ENCODE measurements at regions not wholly inside any gene's neighbourhood (a gene's known extent, or its start where the extent isn't known, plus 50 kb on each side); places are given as distances from the start of the nearest gene placed in this dataset.

GRCh38 chr2:7226501-7226900 is 309.3 kb downstream of the RNF144A start:
- TF ChIP-seq CTCF (conservative IDR thresholded peaks at IDR 0.05): no peak

More at GRCh38 chr2:7226501-7226900, 309.3 kb downstream of the RNF144A start:
- Histone ChIP-seq H3K18ac (ENCODE audit: insufficient read length, low read depth, low read length) (no peak overlapping the region), H3K27me3 (ENCODE audit: insufficient read depth, low read length) (no peaks in the 10 kb centered on the region), H2BK5ac (ENCODE audit: insufficient read length, low read length) (no peak overlapping the region), H3K23ac (ENCODE audit: insufficient read length, low read depth, low read length) (no peak overlapping the region), H2BK15ac (ENCODE audit: low read depth, low read length) (no peak overlapping the region), H3T11ph (ENCODE audit: low read length) (no peak overlapping the region), H3K14ac (ENCODE audit: insufficient read depth, low read length) (no peak overlapping the region), H2BK120ac (ENCODE audit: low read depth, low read length, poor library complexity, severe bottlenecking) (no peak overlapping the region), H3K9ac (ENCODE audit: extremely low read depth, insufficient read length, low read length) (no peak overlapping the region), H2BK12ac (ENCODE audit: insufficient read length, low read depth, low read length) (no peak overlapping the region), H3K27ac (ENCODE audit: insufficient read length, low read depth, low read length) (no peak overlapping the region), H3K4ac (ENCODE audit: low read depth, low read length) (no peak overlapping the region), H3K79me2 (ENCODE audit: insufficient read depth, low read length) (no peaks in the 10 kb centered on the region), H2AK5ac (ENCODE audit: insufficient read length, low read length) (no peak overlapping the region), H3K4me1 (ENCODE audit: insufficient read depth, low read length) (no peaks in the 10 kb centered on the region; the same call in 1 of the 2 replicates), H3K4me2 (ENCODE audit: insufficient read depth, insufficient read length, low read length) (no peak overlapping the region), H4K20me1 (ENCODE audit: control insufficient read depth, insufficient read depth, insufficient read length) (no peaks in the 10 kb centered on the region), H4K5ac (ENCODE audit: insufficient read length, low read depth, low read length) (no peak overlapping the region), H3K9me3 (ENCODE audit: control insufficient read depth, low read depth, low read length) (no peaks in the 10 kb centered on the region), H3K23me2 (ENCODE audit: insufficient read length, low read depth, low read length, poor library complexity, severe bottlenecking) (no peaks in the 10 kb centered on the region), H2BK20ac (ENCODE audit: low read depth, low read length, poor library complexity, severe bottlenecking) (no peak overlapping the region), H4K91ac (ENCODE audit: insufficient read length, low read depth, low read length) (no peak overlapping the region), H3K79me1 (ENCODE audit: insufficient read depth, low read depth, low read length, poor library complexity, severe bottlenecking) (no peaks in the 10 kb centered on the region), H4K8ac (replicated peaks; ENCODE audit: insufficient read length, low read depth, low read length) (no peak overlapping the region), H3K56ac (ENCODE audit: insufficient read length, low read depth, low read length) (no peak overlapping the region), H2AFZ (ENCODE audit: low read length) (no peak overlapping the region)
- Mint-ChIP-seq H3K27me3 (ENCODE audit: low read depth) (no peaks in the 10 kb centered on the region), H3K4me1 (peaks cover 52 to 57% of the 10 kb centered on the region in 2 experiments), H3K4me3 (peak overlapping the region in 1 of 2 experiments; percentile 32; a peak in 1 of 5 replicates), H3K36me3 (ENCODE audit: insufficient read depth in 1 of 3, low read depth in 3 of 3) (peaks cover 3 to 25% (median 8%) of the 10 kb centered on the region in 3 experiments), H3K9me3 (peaks cover 9 to 11% of the 10 kb centered on the region in 2 experiments), H3K27ac (peak overlapping the region in 2 of 3 experiments; percentile 91 to 94; a peak in 5 of 7 replicates)
- no CpG with 5 or more reads among the region's 1 CpG for WGBS (ENCODE audit: extremely low coverage, insufficient read length, low lambda C conversion rate)
- no peak for DNase-seq

All from H9 (cell line).